ENCODE measurements at regions not wholly inside any gene's neighbourhood (a gene's known extent, or its start where the extent isn't known, plus 50 kb on each side); places are given as distances from the start of the nearest gene placed in this dataset.

DNA sequence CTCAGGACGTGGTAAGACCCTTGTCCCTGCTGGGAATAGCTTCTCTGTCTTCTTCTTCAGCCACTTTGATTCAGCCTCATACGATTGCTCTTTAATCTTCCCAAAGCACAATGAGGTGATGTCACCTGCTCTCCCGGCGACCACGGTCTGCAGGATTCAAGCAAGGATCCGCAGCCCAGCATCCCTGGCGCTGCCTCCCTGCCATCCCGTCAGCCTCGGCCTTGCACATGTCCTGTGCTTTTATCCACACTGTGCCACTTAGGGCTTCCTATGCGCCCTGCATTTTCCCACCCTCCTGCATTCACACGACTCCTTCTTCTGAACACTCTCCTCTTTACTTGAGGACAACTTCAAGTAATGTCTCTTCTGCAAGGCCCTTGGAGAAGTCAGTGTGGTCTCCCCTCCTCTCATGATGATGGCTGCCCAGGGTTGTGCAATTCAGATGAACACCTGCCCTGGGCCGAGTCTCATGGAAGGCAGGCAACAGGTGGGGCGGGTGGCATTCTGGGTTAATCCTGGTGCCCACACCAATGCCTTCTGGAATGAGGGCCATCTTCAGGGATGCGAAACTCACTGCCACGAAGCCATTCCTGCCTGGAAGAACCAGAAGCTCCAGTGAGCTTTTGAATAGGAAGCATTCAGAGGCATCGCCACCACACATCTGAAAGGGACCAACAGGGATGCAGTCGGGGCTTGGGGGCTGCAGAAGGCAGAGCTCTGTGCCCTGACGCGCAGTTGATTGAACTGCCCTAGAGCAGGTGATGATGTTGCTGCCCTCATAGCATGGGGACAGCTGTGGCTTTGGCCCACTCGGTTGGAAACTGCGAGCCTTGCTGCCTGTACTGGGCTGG is 287.5 kb downstream of the GLRX3 start:
- 0 out of 2 replicates have a peak, but pooled peaks cover 3% of the 10 kb centered on the region for H3K27me3 ChIP-seq (ENCODE audit: insufficient read depth, low read depth)
- no peak overlapping the region for H3K9ac ChIP-seq
- TF ChIP-seq, protein P1, sequence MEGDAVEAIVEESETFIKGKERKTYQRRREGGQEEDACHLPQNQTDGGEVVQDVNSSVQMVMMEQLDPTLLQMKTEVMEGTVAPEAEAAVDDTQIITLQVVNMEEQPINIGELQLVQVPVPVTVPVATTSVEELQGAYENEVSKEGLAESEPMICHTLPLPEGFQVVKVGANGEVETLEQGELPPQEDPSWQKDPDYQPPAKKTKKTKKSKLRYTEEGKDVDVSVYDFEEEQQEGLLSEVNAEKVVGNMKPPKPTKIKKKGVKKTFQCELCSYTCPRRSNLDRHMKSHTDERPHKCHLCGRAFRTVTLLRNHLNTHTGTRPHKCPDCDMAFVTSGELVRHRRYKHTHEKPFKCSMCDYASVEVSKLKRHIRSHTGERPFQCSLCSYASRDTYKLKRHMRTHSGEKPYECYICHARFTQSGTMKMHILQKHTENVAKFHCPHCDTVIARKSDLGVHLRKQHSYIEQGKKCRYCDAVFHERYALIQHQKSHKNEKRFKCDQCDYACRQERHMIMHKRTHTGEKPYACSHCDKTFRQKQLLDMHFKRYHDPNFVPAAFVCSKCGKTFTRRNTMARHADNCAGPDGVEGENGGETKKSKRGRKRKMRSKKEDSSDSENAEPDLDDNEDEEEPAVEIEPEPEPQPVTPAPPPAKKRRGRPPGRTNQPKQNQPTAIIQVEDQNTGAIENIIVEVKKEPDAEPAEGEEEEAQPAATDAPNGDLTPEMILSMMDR (conservative IDR thresholded peaks at IDR 0.05; ENCODE audit: low read depth, low read length): no peak

DNA sequence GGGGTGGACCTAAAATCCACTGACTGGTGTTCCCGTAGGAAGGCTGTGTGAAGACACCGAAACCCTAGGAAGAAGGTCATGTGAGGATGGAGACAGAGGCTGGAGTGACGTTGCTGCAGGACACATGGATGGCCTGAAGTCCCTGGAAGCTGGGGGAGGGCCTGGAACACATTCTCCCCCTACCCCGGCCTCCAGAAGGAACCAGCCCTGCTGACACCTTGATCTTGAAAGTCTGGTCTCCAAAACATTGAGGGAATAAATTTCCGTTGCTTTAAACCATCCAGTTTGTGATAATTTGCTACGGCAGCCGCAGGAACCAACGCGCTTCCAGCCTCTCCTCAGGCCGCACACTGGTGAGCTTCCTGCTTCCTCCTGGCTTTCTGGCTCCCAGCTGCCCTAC is 288.2 kb downstream of the GLRX3 start:
- no peak overlapping the region for H2AFZ ChIP-seq (ENCODE audit: low read depth)
- TF ChIP-seq, protein P1 (conservative IDR thresholded peaks at IDR 0.05; ENCODE audit: low read depth, low read length): no peak
- no peak overlapping the region for H3K4me2 ChIP-seq
- no peaks in the 10 kb centered on the region for H3K4me1 ChIP-seq (ENCODE audit: low read depth, poor library complexity, severe bottlenecking)
- no peak overlapping the region for H3K4me3 ChIP-seq (IDR thresholded peaks at IDR 0.05; ENCODE audit: insufficient read depth, low read depth, low read length)
- no peak overlapping the region for H3K9ac ChIP-seq
- H3K79me2 ChIP-seq (ENCODE audit: insufficient read depth, low read depth): no peaks in the 10 kb centered on the region
- 0 out of 2 replicates have a peak, but pooled peaks cover 3% of the 10 kb centered on the region for H3K27me3 ChIP-seq (ENCODE audit: insufficient read depth, low read depth)
- no peaks in the 10 kb centered on the region for H4K20me1 ChIP-seq (ENCODE audit: insufficient read depth)
- H3K27ac ChIP-seq: no peak overlapping the region
- H3K36me3 ChIP-seq (ENCODE audit: insufficient read depth): no peaks in the 10 kb centered on the region

More for the DNA sequence above, 287.5 kb downstream of the GLRX3 start:
- Histone ChIP-seq H3K27ac (no peak overlapping the region), H2AFZ (ENCODE audit: low read depth) (no peak overlapping the region), H3K4me2 (no peak overlapping the region), H3K79me2 (ENCODE audit: insufficient read depth, low read depth) (no peaks in the 10 kb centered on the region), H4K20me1 (ENCODE audit: insufficient read depth) (no peaks in the 10 kb centered on the region), H3K4me3 (IDR thresholded peaks at IDR 0.05; ENCODE audit: insufficient read depth, low read depth, low read length) (no peak overlapping the region), H3K4me1 (ENCODE audit: low read depth, poor library complexity, severe bottlenecking) (no peaks in the 10 kb centered on the region), H3K36me3 (ENCODE audit: insufficient read depth) (no peaks in the 10 kb centered on the region)

DNA sequence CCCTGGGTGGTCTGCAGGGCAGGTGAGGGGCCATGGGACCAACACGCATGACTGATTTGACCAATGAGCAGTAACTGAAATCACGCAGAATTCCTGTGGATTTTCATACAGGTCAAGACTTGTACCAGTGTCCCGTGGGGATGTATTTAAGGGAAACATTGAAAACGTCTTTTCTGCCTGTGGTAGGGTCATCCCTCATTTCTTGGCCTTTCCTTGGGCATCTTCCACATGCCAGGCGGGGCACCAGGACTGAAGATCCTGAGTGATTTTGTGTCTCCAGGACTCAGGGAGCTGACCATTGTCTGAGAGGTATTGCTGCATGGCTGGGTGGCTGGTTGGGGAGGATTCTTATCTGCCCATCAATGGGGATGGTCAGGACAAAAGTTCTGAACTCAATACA is 289.0 kb downstream of the GLRX3 start:
- Histone ChIP-seq H2AFZ (ENCODE audit: low read depth) (no peak overlapping the region), H3K36me3 (ENCODE audit: insufficient read depth) (no peaks in the 10 kb centered on the region), H3K79me2 (ENCODE audit: insufficient read depth, low read depth) (no peaks in the 10 kb centered on the region), H3K4me3 (IDR thresholded peaks at IDR 0.05; ENCODE audit: insufficient read depth, low read depth, low read length) (no peak overlapping the region), H3K9ac (no peak overlapping the region), H3K4me2 (no peak overlapping the region), H3K4me1 (ENCODE audit: low read depth, poor library complexity, severe bottlenecking) (no peaks in the 10 kb centered on the region), H4K20me1 (ENCODE audit: insufficient read depth) (no peaks in the 10 kb centered on the region), H3K27me3 (ENCODE audit: insufficient read depth, low read depth) (0 out of 2 replicates have a peak, but pooled peaks cover 3% of the 10 kb centered on the region), H3K27ac (no peak overlapping the region)
- TF ChIP-seq, protein P1 (conservative IDR thresholded peaks at IDR 0.05; ENCODE audit: low read depth, low read length): no peak

DNA sequence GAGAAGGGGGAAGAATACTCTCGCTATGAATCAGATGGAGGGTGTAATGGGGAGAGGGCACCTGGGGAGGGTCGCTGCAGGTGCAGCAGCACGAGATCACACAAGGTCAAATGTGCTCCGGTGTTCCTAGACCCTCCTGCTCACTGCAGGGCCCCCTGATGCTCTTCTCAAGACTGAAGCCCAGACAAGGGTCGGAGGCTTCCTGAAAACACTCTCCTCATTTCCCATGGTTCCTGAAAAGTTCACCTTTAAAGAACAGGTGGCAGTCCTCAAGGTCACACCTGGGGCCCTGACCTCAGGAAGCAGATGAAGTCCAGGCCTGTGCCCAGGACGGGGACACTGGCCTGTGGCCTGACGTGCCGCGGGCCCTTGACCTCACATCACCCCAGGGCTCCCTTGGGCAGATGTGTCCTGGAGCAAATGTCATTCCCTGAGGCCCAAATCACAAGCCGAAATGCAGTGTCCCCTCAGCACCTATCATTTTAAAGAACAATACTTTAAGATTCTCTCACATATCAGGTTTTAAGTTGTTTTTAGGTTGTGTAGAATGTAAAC is 289.8 kb downstream of the GLRX3 start:
- no peaks in the 10 kb centered on the region for H3K36me3 ChIP-seq (ENCODE audit: insufficient read depth)
- no peak overlapping the region for H3K4me3 ChIP-seq (IDR thresholded peaks at IDR 0.05; ENCODE audit: insufficient read depth, low read depth, low read length)
- H3K79me2 ChIP-seq (ENCODE audit: insufficient read depth, low read depth): no peaks in the 10 kb centered on the region
- H3K9ac ChIP-seq: no peak overlapping the region
- H3K27me3 ChIP-seq (ENCODE audit: insufficient read depth, low read depth): 0 out of 2 replicates have a peak, but pooled peaks cover 3% of the 10 kb centered on the region
- H3K4me1 ChIP-seq (ENCODE audit: low read depth, poor library complexity, severe bottlenecking): no peaks in the 10 kb centered on the region
- no peak overlapping the region for H2AFZ ChIP-seq (ENCODE audit: low read depth)
- no peaks in the 10 kb centered on the region for H4K20me1 ChIP-seq (ENCODE audit: insufficient read depth)
- H3K4me2 ChIP-seq: no peak overlapping the region
- TF ChIP-seq, protein P1 (conservative IDR thresholded peaks at IDR 0.05; ENCODE audit: low read depth, low read length): no peak
- H3K27ac ChIP-seq: no peak overlapping the region

Data from KMS-11 (cell line).